ENCODE measurements at regions not wholly inside any gene's neighbourhood (a gene's known extent, or its start where the extent isn't known, plus 50 kb on each side); places are given as distances from the start of the nearest gene placed in this dataset.

- Histone ChIP-seq H3K9me3 (ENCODE audit: control insufficient read depth, low read length) (peaks cover under 1% of the 10 kb centered on the region), H3K27ac (ENCODE audit: low read length) (no peak overlapping the region), H3K27me3 (ENCODE audit: control insufficient read depth, insufficient read depth) (no peaks in the 10 kb centered on the region), H3K4me3 (ENCODE audit: low read length) (no peak overlapping the region), H3K4me1 (ENCODE audit: control insufficient read depth, insufficient read depth, low read length) (no peaks in the 10 kb centered on the region)
- intact Hi-C loops (cut with DNase I), result no loop called here
- WGBS, result 85% methylated on average over 3 of the region's 3 CpGs
- DNase-seq (no peak), ATAC-seq (no peak)
Observed at GRCh38 chr3:109809513-109809912, 472.2 kb upstream of the DPPA4 start.

DNA sequence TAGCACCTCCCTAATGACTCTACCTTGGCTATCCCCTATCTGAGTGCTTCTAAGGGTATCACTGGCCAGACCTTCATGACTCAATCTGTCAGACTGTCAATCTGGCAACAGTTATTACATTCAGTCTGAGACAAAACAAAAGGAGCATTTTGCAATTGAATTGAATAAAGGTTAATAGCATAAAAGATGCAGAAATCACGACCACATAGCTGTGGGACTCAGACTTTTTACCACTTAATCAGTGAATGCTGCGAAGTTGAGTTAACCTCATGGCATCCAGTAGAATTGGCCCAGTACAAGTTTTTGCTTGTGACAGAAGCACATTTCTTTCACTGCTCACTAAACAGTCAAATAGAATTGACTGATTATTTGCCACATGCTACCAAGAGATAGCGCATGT is 480.7 kb upstream of the DPPA4 start:
- Histone ChIP-seq H3K9me3 (ENCODE audit: control insufficient read depth, low read length) (peaks cover 1% of the 10 kb centered on the region), H3K4me1 (ENCODE audit: control insufficient read depth, insufficient read depth, low read length) (no peaks in the 10 kb centered on the region), H3K27ac (ENCODE audit: low read length) (no peak overlapping the region), H3K4me3 (ENCODE audit: low read length) (no peak overlapping the region), H3K27me3 (ENCODE audit: control insufficient read depth, insufficient read depth) (no peaks in the 10 kb centered on the region)
- WGBS, result 35% methylated on average over 3 of the region's 3 CpGs
- no peak for DNase-seq
- intact Hi-C loops (cut with DNase I), result no loop called here
- ATAC-seq, result no peak

- no peak for ATAC-seq
- Histone ChIP-seq H3K9me3 (ENCODE audit: control insufficient read depth, low read length) (no peaks in the 10 kb centered on the region), H3K27ac (ENCODE audit: low read length) (no peak overlapping the region), H3K4me1 (ENCODE audit: control insufficient read depth, insufficient read depth, low read length) (no peaks in the 10 kb centered on the region), H3K4me3 (ENCODE audit: low read length) (no peak overlapping the region), H3K27me3 (ENCODE audit: control insufficient read depth, insufficient read depth) (no peaks in the 10 kb centered on the region)
- DNase-seq, result no peak
- intact Hi-C loops (cut with DNase I), result no loop called here
- 56% methylated on average over 6 of the region's 6 CpGs for WGBS
Observed at GRCh38 chr3:109819734-109820133, 482.4 kb upstream of the DPPA4 start.

DNA sequence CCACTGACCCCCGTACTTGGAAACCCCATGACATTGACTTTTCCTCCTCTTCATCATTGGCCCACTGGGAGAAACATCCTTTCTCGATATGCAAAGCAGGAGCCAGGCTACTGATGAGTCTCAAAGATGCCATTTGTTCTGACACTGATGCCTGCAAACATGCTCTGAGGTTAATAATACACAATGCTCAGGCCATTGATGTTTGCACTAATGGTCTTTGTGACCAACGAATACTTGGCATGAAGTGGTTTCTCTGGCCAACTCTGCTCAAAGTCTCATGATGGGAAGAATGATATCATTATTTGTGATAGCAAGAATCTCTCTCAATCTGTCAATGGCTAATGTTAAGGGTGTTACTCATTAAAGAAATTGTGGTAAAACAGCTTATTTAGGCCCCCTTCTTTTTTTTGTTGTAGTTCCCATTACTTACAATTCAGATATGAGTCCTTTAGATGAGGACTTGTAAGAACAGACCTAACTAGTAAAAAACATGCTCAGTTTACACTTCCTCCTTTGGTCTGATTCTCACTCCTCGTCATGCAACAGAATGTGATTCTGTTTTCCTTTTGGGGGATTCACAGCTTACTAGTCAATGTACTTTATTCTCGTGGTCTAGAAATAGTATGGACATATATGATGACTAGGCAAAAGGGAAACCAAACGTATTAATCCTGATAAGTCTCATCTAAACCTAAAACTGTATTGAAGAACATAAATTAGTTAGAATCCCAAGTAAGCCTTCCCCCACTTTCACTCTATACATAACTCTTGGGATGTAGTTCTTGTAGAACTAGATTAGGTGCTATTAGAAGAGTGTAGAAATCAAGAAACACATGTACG is 488.8 kb upstream of the DPPA4 start:
- no peaks in the 10 kb centered on the region for H3K4me1 ChIP-seq (ENCODE audit: control insufficient read depth, insufficient read depth, low read length)
- no peak overlapping the region for H3K4me3 ChIP-seq (ENCODE audit: low read length)
- no peaks in the 10 kb centered on the region for H3K9me3 ChIP-seq (ENCODE audit: control insufficient read depth, low read length)
- intact Hi-C loops (cut with DNase I), result no loop called here
- 74% methylated on average over 7 of the region's 7 CpGs for WGBS
- no peak overlapping the region for H3K27ac ChIP-seq (ENCODE audit: low read length)
- no peaks in the 10 kb centered on the region for H3K27me3 ChIP-seq (ENCODE audit: control insufficient read depth, insufficient read depth)
- ATAC-seq (no peak), DNase-seq (no peak)

- no peak for ATAC-seq
- intact Hi-C loops (cut with DNase I), result no loop called here
Observed at GRCh38 chr3:109831403-109831802, 494.1 kb upstream of the DPPA4 start.

GRCh38 chr3:109835958-109836357 is 498.6 kb upstream of the DPPA4 start:
- no peak overlapping the region for H3K4me3 ChIP-seq (ENCODE audit: low read length)
- WGBS, result 76% methylated on average over 1 of the region's 1 CpG
- DNase-seq, result no peak
- no peaks in the 10 kb centered on the region for H3K9me3 ChIP-seq (ENCODE audit: control insufficient read depth, low read length)
- H3K4me1 ChIP-seq (ENCODE audit: control insufficient read depth, insufficient read depth, low read length), result no peaks in the 10 kb centered on the region
- H3K27ac ChIP-seq (ENCODE audit: low read length), result no peak overlapping the region
- ATAC-seq, result no peak
- H3K27me3 ChIP-seq (ENCODE audit: control insufficient read depth, insufficient read depth), result no peaks in the 10 kb centered on the region
- intact Hi-C loops (cut with DNase I), result no loop called here

More at GRCh38 chr3:109831403-109831802, 494.1 kb upstream of the DPPA4 start:
- WGBS, result 56% methylated on average over 9 of the region's 9 CpGs
- DNase-seq, result no peak
- no peaks in the 10 kb centered on the region for H3K27me3 ChIP-seq (ENCODE audit: control insufficient read depth, insufficient read depth)
- H3K27ac ChIP-seq (ENCODE audit: low read length), result no peak overlapping the region
- no peak overlapping the region for H3K4me3 ChIP-seq (ENCODE audit: low read length)
- no peaks in the 10 kb centered on the region for H3K4me1 ChIP-seq (ENCODE audit: control insufficient read depth, insufficient read depth, low read length)
- H3K9me3 ChIP-seq (ENCODE audit: control insufficient read depth, low read length), result no peaks in the 10 kb centered on the region

- no peak overlapping the region for H3K27ac ChIP-seq (ENCODE audit: low read length)
- no peak for ATAC-seq
- H3K4me3 ChIP-seq (ENCODE audit: low read length), result no peak overlapping the region
- peaks cover 3% of the 10 kb centered on the region for H3K9me3 ChIP-seq (ENCODE audit: control insufficient read depth, low read length)
- no peaks in the 10 kb centered on the region for H3K27me3 ChIP-seq (ENCODE audit: control insufficient read depth, insufficient read depth)
- 80% methylated on average over 1 of the region's 1 CpG for WGBS
- intact Hi-C loops (cut with DNase I), result no loop called here
- DNase-seq, result no peak
- H3K4me1 ChIP-seq (ENCODE audit: control insufficient read depth, insufficient read depth, low read length), result no peaks in the 10 kb centered on the region
Observed at GRCh38 chr3:109851854-109852253, 514.5 kb upstream of the DPPA4 start.

GRCh38 chr3:109852283-109852682 is 514.9 kb upstream of the DPPA4 start:
- H3K4me1 ChIP-seq (ENCODE audit: control insufficient read depth, insufficient read depth, low read length), result no peaks in the 10 kb centered on the region
- no peak overlapping the region for H3K27ac ChIP-seq (ENCODE audit: low read length)
- H3K4me3 ChIP-seq (ENCODE audit: low read length), result no peak overlapping the region
- no peak for ATAC-seq
- no peak for DNase-seq
- intact Hi-C loops (cut with DNase I), result no loop called here
- WGBS, result 78% methylated on average over 3 of the region's 3 CpGs
- no peaks in the 10 kb centered on the region for H3K27me3 ChIP-seq (ENCODE audit: control insufficient read depth, insufficient read depth)
- peaks cover 3% of the 10 kb centered on the region for H3K9me3 ChIP-seq (ENCODE audit: control insufficient read depth, low read length)

DNA sequence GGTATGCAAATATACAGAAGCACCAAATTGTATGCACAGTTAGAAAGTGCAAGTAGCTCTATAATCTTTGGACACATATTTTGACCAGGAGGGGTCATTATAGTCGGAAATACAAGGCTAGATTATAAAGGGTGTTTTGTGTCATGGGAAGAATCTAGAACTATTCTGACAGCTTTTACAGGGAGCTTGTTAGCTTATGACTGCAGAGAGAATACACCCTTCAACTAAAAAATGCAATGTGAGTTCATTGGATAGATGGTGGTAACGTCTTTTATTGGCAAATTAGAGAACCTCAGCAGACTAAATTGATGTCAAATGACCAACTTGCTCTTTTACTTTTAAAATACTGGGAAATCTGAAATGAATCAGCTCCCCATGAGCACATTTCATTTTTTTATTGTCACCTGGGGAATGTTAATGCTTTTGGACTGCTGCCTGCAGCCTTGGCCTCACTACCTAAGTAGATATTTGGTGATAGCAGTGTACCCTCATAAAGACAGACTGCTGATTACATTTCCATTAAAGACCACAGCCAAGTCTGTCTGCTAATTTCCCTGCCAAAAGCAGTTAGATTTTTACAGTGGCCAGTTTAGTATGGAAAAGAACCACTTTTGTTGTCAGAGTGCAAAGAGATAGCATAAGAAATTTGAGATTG is 515.9 kb upstream of the DPPA4 start:
- WGBS, result 35% methylated on average over 2 of the region's 2 CpGs
- Histone ChIP-seq H3K27ac (ENCODE audit: low read length) (no peak overlapping the region), H3K4me3 (ENCODE audit: low read length) (no peak overlapping the region), H3K9me3 (ENCODE audit: control insufficient read depth, low read length) (peaks cover 3% of the 10 kb centered on the region), H3K4me1 (ENCODE audit: control insufficient read depth, insufficient read depth, low read length) (no peaks in the 10 kb centered on the region), H3K27me3 (ENCODE audit: control insufficient read depth, insufficient read depth) (no peaks in the 10 kb centered on the region)
- intact Hi-C loops (cut with DNase I), result no loop called here
- DNase-seq (peak in 1 of 3 donors; percentile 32), ATAC-seq (no peak)

DNA sequence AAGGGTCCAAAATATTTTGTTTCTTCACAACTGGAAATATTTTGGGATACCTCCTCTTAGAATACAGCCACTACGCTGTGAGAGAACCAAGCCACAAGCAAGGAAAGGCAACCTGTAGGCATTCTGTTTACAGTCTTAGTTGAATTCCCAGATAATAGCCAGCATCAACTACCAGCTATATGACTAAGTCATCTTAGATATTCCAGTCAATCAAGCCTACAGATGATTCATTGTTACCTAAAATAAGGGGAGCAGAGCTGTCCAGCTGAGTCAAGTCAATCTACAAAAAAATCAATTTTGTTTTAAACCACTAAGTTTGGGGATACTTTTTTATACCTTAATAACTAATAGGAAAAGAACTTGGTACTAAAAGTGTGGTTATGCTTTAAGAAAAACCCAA is 526.4 kb upstream of the DPPA4 start:
- no peak overlapping the region for H3K4me3 ChIP-seq (ENCODE audit: low read length)
- DNase-seq (no peak), ATAC-seq (no peak)
- H3K27ac ChIP-seq (ENCODE audit: low read length), result no peak overlapping the region
- H3K9me3 ChIP-seq (ENCODE audit: control insufficient read depth, low read length), result no peaks in the 10 kb centered on the region
- intact Hi-C loops (cut with DNase I), result no loop called here
- H3K4me1 ChIP-seq (ENCODE audit: control insufficient read depth, insufficient read depth, low read length), result no peaks in the 10 kb centered on the region
- no peaks in the 10 kb centered on the region for H3K27me3 ChIP-seq (ENCODE audit: control insufficient read depth, insufficient read depth)
- 89% methylated on average over 1 of the region's 1 CpG for WGBS

GRCh38 chr3:109864452-109864851 is 527.1 kb upstream of the DPPA4 start:
- DNase-seq (no peak), ATAC-seq (no peak)
- H3K4me1 ChIP-seq (ENCODE audit: control insufficient read depth, insufficient read depth, low read length), result no peaks in the 10 kb centered on the region
- no peaks in the 10 kb centered on the region for H3K9me3 ChIP-seq (ENCODE audit: control insufficient read depth, low read length)
- H3K27ac ChIP-seq (ENCODE audit: low read length), result no peak overlapping the region
- intact Hi-C loops (cut with DNase I), result no loop called here
- H3K27me3 ChIP-seq (ENCODE audit: control insufficient read depth, insufficient read depth), result no peaks in the 10 kb centered on the region
- H3K4me3 ChIP-seq (ENCODE audit: low read length), result no peak overlapping the region

Measured in right cardiac atrium (tissue), 5 donors.